H1 (cell line): ENCODE measurements at regions not wholly inside any gene's neighbourhood (a gene's known extent, or its start where the extent isn't known, plus 50 kb on each side); places are given as distances from the start of the nearest gene placed in this dataset.

Source experiments
- CHD7 ChIP-seq: fragments of 300-600 bp; sonication (generic); IDR thresholded peaks from 2 replicates; pipeline ENCODE4 v1.7.1; 2012; ENCODE audit warnings: low read length, moderate library complexity, mild to moderate bottlenecking, inconsistent platforms; ENCODE audit not compliant: insufficient replicate concordance
- TF ChIP-seq, protein P1 (sequence below): IDR thresholded peaks from 2 replicates; pipeline ENCODE4 v1.6.1; 2011; ENCODE audit warnings: low read depth, mild to moderate bottlenecking, low read length; ENCODE audit not compliant: insufficient read depth

DNA sequence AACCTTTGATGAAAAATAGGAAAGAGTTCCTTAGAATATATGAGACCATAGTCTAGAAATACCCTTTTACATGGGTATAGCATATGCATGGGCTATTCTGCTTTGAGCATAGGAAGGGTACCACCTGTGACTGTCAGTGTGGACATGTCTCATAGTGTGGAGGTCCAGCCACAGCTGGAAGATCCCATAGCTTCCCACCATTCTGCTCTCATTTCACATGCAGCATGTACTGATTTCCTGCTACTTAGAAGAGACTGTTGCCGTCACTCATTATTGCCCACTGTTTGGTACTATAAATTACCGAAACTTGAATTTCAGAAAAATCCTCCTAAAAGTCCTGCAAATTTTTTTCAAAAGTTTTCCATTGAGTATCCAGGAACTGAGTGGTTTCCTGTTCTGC, 477.8 kb upstream of the DAB2 start (continued):
- TF ChIP-seq, protein P1, sequence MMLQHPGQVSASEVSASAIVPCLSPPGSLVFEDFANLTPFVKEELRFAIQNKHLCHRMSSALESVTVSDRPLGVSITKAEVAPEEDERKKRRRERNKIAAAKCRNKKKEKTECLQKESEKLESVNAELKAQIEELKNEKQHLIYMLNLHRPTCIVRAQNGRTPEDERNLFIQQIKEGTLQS, result no peak
- no peak for TF ChIP-seq CHD7
